ENCODE measurements at regions not wholly inside any gene's neighbourhood (a gene's known extent, or its start where the extent isn't known, plus 50 kb on each side); places are given as distances from the start of the nearest gene placed in this dataset.

DNA sequence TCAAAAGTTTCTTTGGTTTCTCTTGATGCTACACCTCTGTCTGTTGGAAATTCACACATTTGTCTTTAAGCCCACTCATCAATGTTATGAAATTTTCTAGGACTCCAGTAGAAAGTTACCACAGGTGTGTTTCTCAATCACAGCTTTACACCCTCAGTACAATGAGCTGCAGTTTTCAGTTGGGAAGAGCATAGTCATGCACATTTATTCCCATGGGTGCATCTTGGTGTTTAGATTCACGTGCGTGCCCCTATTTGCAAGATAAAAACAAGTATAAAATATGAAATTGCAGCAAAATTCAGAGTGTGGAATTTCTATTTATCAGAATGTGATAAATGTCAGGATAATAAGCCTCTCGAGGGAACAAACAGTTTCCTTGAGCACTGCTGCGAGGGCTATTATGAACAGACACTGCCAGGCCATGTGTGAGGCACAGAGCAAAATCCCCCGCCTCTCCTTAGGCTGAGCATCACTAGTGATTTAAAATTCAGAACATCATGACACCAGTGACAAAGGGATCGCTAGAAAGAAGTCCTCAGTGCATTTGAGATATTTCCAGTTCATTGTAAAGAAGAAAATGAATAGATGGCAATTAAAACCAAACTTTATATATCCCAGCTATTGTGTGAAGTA, 512.2 kb upstream of the TCF4 start:
- TF ChIP-seq ZBTB40 (IDR thresholded peaks at IDR 0.05; ENCODE audit: borderline replicate concordance) (no peak), TAF1 (IDR thresholded peaks at IDR 0.05; ENCODE audit: borderline replicate concordance, low read depth, low read length) (no peak)
